ENCODE measurements at regions not wholly inside any gene's neighbourhood (a gene's known extent, or its start where the extent isn't known, plus 50 kb on each side); places are given as distances from the start of the nearest gene placed in this dataset.

DNA sequence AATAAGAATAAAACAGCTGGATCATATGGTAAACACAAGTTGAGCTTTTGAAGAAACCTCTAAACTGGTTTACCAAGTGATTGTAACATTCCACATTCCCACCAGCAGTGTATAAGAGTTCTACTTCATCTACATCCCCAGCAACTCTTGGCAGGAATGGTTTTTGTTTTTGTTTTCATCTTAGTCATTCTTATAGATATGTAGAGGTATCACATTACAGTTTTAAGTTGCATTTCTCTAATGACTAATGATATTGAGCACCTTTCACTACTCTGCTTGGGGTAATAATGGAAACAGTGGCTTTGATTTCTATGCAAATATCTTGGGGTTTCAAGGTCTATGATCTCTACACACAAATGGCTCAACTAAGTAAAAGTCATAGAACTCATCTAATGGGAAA lies 614.5 kb downstream of the TBC1D4 start:
- TF ChIP-seq CTCF (IDR thresholded peaks at IDR 0.05; ENCODE audit: insufficient read depth, low read length, poor library complexity, severe bottlenecking): no peak
- TF ChIP-seq EZH2phosphoT487 (conservative IDR thresholded peaks at IDR 0.05; ENCODE audit: low read length): no peak

Data from SU-DHL-6 (cell line).